ENCODE measurements at regions not wholly inside any gene's neighbourhood (a gene's known extent, or its start where the extent isn't known, plus 50 kb on each side); places are given as distances from the start of the nearest gene placed in this dataset.

- no CpG with 5 or more reads among the region's 4 CpGs for WGBS (ENCODE audit: insufficient coverage, insufficient read length)
- H3K4me3 ChIP-seq (ENCODE audit: low read length) = no peak overlapping the region
- H3K9me3 ChIP-seq (ENCODE audit: control insufficient read depth, insufficient read depth, low read length) = no peaks in the 10 kb centered on the region
- no peak overlapping the region for H3K27ac ChIP-seq (ENCODE audit: low read length)
- H3K4me1 ChIP-seq (ENCODE audit: control insufficient read depth, insufficient read depth, low read length) = 0 out of 2 replicates have a peak, but pooled peaks cover 2% of the 10 kb centered on the region
- H3K36me3 ChIP-seq (ENCODE audit: control insufficient read depth, insufficient read depth, low read length) = no peaks in the 10 kb centered on the region
- DNase-seq (ENCODE audit: low read depth, low spot score) = no peak
- no peaks in the 10 kb centered on the region for H3K27me3 ChIP-seq (ENCODE audit: control insufficient read depth, insufficient read depth, low read length)
These were observed 119.2 kb downstream of the TM2D1 start for GRCh38 chr1:61605607-61606321.

- no peaks in the 10 kb centered on the region for H3K27me3 ChIP-seq (ENCODE audit: control insufficient read depth, insufficient read depth, low read length)
- no CpG with 5 or more reads among the region's 1 CpG for WGBS (ENCODE audit: insufficient coverage, insufficient read length)
- H3K4me3 ChIP-seq (ENCODE audit: low read length) = no peak overlapping the region
- no peak for DNase-seq (ENCODE audit: low read depth, low spot score)
- no peak overlapping the region for H3K27ac ChIP-seq (ENCODE audit: low read length)
- no peaks in the 10 kb centered on the region for H3K9me3 ChIP-seq (ENCODE audit: control insufficient read depth, insufficient read depth, low read length)
- 0 out of 2 replicates have a peak, but pooled peaks cover 2% of the 10 kb centered on the region for H3K4me1 ChIP-seq (ENCODE audit: control insufficient read depth, insufficient read depth, low read length)
- H3K36me3 ChIP-seq (ENCODE audit: control insufficient read depth, insufficient read depth, low read length) = no peaks in the 10 kb centered on the region
These were observed 120.3 kb downstream of the TM2D1 start for GRCh38 chr1:61604684-61605083.

- no CpG with 5 or more reads among the region's 4 CpGs for WGBS (ENCODE audit: insufficient coverage, insufficient read length)
These were observed 120.7 kb downstream of the TM2D1 start for GRCh38 chr1:61604261-61604660.

GRCh38 chr1:61602663-61603062, 122.3 kb downstream of the TM2D1 start:
- WGBS (ENCODE audit: insufficient coverage, insufficient read length) = no CpG with 5 or more reads among the region's 3 CpGs
- Histone ChIP-seq H3K36me3 (ENCODE audit: control insufficient read depth, insufficient read depth, low read length) (no peaks in the 10 kb centered on the region), H3K4me3 (ENCODE audit: low read length) (no peak overlapping the region), H3K27ac (ENCODE audit: low read length) (no peak overlapping the region), H3K9me3 (ENCODE audit: control insufficient read depth, insufficient read depth, low read length) (no peaks in the 10 kb centered on the region), H3K27me3 (ENCODE audit: control insufficient read depth, insufficient read depth, low read length) (no peaks in the 10 kb centered on the region), H3K4me1 (ENCODE audit: control insufficient read depth, insufficient read depth, low read length) (0 out of 2 replicates have a peak, but pooled peaks cover 2% of the 10 kb centered on the region)
- DNase-seq (ENCODE audit: low read depth, low spot score) = no peak

More at GRCh38 chr1:61604261-61604660, 120.7 kb downstream of the TM2D1 start:
- Histone ChIP-seq H3K4me1 (ENCODE audit: control insufficient read depth, insufficient read depth, low read length) (0 out of 2 replicates have a peak, but pooled peaks cover 2% of the 10 kb centered on the region), H3K9me3 (ENCODE audit: control insufficient read depth, insufficient read depth, low read length) (no peaks in the 10 kb centered on the region), H3K36me3 (ENCODE audit: control insufficient read depth, insufficient read depth, low read length) (no peaks in the 10 kb centered on the region), H3K27me3 (ENCODE audit: control insufficient read depth, insufficient read depth, low read length) (no peaks in the 10 kb centered on the region), H3K27ac (ENCODE audit: low read length) (no peak overlapping the region), H3K4me3 (ENCODE audit: low read length) (no peak overlapping the region)
- no peak for DNase-seq (ENCODE audit: low read depth, low spot score)

DNA sequence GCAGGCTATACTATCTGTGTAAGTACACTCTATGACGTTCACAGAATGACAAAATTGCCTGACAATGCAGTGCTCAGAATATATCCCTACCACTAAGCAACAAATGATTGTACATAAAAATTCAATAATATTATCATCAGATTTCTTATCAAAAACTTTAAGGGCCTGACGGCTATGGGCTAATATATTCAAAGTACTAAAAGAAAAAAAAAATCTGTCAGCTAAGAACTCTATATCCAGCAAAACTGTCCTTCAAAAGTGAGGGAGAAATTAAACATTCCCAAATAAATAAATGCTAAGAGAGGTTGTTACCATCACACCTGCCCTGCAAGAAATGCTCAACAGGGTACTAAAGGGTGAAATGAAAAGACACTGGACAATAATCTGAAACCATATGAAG, 127.3 kb downstream of the TM2D1 start:
- no peaks in the 10 kb centered on the region for H3K4me1 ChIP-seq (ENCODE audit: control insufficient read depth, insufficient read depth, low read length)
- no peaks in the 10 kb centered on the region for H3K9me3 ChIP-seq (ENCODE audit: control insufficient read depth, insufficient read depth, low read length)
- H3K36me3 ChIP-seq (ENCODE audit: control insufficient read depth, insufficient read depth, low read length) = no peaks in the 10 kb centered on the region
- no peak overlapping the region for H3K4me3 ChIP-seq (ENCODE audit: low read length)
- DNase-seq (ENCODE audit: low read depth, low spot score) = no peak
- WGBS (ENCODE audit: insufficient coverage, insufficient read length) = no CpG with 5 or more reads among the region's 2 CpGs
- no peak overlapping the region for H3K27ac ChIP-seq (ENCODE audit: low read length)
- no peaks in the 10 kb centered on the region for H3K27me3 ChIP-seq (ENCODE audit: control insufficient read depth, insufficient read depth, low read length)

- DNase-seq (ENCODE audit: low read depth, low spot score) = no peak
- no peaks in the 10 kb centered on the region for H3K36me3 ChIP-seq (ENCODE audit: control insufficient read depth, insufficient read depth, low read length)
- whole genome bisulfite sequencing (ENCODE audit: insufficient coverage, insufficient read length) = no CpG with 5 or more reads among the region's 4 CpGs
- H3K27me3 ChIP-seq (ENCODE audit: control insufficient read depth, insufficient read depth, low read length) = no peaks in the 10 kb centered on the region
- H3K9me3 ChIP-seq (ENCODE audit: control insufficient read depth, insufficient read depth, low read length) = no peaks in the 10 kb centered on the region
- H3K4me1 ChIP-seq (ENCODE audit: control insufficient read depth, insufficient read depth, low read length) = no peaks in the 10 kb centered on the region; the same call in 1 of the 2 replicates
- no peak overlapping the region for H3K4me3 ChIP-seq (ENCODE audit: low read length)
- no peak overlapping the region for H3K27ac ChIP-seq (ENCODE audit: low read length)
These were observed 131.6 kb downstream of the TM2D1 start for GRCh38 chr1:61593331-61593730.

DNA sequence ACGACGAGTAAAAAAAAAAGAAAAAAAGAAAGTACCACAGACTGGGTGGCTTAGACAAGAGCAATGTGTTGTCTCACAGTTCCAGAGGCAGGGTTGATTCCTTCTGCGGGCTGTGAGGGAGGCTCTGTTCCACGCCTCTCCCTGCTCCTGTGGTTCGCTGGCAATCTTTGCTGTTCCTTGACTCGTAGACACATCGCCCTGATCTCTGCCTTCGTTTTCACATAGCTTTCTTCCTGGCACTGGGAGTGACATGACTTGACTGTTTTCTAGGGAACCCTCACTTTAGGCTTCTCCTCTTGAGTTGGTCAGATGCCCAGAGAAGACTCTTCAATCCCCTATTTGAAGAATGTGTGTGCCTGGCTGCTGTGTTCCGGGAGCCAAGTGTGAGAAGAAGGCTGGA, 133.6 kb downstream of the TM2D1 start:
- Histone ChIP-seq H3K27ac (ENCODE audit: low read length) (no peak overlapping the region), H3K27me3 (ENCODE audit: control insufficient read depth, insufficient read depth, low read length) (no peaks in the 10 kb centered on the region), H3K4me1 (ENCODE audit: control insufficient read depth, insufficient read depth, low read length) (no peaks in the 10 kb centered on the region; the same call in 1 of the 2 replicates), H3K4me3 (ENCODE audit: low read length) (no peak overlapping the region), H3K36me3 (ENCODE audit: control insufficient read depth, insufficient read depth, low read length) (no peaks in the 10 kb centered on the region), H3K9me3 (ENCODE audit: control insufficient read depth, insufficient read depth, low read length) (no peaks in the 10 kb centered on the region)
- no CpG with 5 or more reads among the region's 9 CpGs for WGBS (ENCODE audit: insufficient coverage, insufficient read length)
- no peak for DNase-seq (ENCODE audit: low read depth, low spot score)

DNA sequence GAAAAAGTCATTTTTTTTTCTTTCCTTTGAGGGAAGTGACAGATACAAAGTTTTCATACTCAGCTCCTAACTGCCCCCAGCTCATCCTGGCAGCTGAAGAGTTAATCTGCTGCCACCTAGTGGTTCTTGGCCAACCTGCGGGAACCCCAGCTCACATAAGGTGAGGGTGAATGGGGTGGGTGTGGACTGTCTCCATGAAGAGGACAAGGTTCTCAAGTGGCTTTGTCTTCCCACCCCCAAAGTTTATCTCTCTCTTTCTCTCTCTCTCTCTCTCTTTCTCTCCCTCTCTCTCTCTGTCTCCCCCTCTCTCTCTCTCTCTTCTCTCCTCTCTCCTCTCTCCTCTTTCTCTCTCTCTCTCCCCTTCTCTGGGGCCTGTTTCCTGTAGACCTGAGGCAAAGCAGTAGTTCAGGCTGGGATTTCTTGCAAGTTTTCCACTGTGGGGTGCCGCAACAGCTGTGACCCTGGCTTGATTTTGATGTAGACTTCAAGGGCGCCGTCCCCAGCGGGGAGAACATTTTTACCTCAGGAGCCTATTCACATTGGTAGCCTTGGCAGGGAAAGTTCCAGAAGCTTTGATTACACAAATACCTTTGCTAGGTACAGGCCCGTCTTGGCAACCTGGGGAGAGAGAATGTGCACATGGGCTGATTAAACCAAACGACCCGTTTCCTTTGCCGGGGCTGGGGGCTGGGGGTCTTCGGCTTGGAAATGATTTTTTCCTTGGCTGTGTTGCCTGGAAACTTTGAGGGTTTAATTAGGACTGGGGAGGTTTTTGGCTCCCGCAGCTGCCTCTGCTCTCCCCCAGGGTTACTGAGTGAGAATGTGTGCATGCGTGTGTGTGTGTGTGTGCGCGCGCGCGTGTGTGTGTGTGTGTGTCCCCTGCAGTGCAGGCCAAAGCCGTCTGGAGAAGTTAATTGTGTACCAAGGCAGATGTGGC, 135.9 kb downstream of the TM2D1 start:
- WGBS (ENCODE audit: insufficient coverage, insufficient read length) = no CpG with 5 or more reads among the region's 18 CpGs
- Histone ChIP-seq H3K27me3 (ENCODE audit: control insufficient read depth, insufficient read depth, low read length) (no peaks in the 10 kb centered on the region; the same call in 1 of the 2 replicates), H3K4me3 (ENCODE audit: low read length) (no peak overlapping the region), H3K4me1 (ENCODE audit: control insufficient read depth, insufficient read depth, low read length) (no peaks in the 10 kb centered on the region; the same call in 1 of the 2 replicates), H3K9me3 (ENCODE audit: control insufficient read depth, insufficient read depth, low read length) (no peaks in the 10 kb centered on the region), H3K27ac (ENCODE audit: low read length) (no peak overlapping the region), H3K36me3 (ENCODE audit: control insufficient read depth, insufficient read depth, low read length) (no peaks in the 10 kb centered on the region)
- peak; percentile 87 for DNase-seq (ENCODE audit: low read depth, low spot score)

DNA sequence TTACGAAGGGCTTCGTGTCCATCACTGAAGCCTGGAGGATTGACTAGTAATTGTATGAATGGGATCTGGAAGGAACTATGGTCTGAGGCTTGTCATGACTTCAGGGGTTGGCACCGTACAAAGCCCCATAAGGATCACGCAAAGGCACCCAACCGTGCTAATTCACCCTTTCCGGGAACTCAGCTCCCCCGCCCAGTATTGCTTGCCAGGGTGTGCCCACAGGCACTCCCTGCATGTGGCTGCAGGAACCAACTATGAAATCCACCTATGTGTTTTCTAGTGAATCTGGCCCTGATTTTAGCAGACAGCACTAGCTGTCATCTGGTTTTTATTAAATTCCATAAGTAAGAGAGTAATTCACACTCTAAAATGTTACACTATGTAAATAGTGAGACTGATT, 139.2 kb downstream of the TM2D1 start:
- no peaks in the 10 kb centered on the region for H3K9me3 ChIP-seq (ENCODE audit: control insufficient read depth, insufficient read depth, low read length)
- no peak for DNase-seq (ENCODE audit: low read depth, low spot score)
- no peaks in the 10 kb centered on the region; the same call in 1 of the 2 replicates for H3K4me1 ChIP-seq (ENCODE audit: control insufficient read depth, insufficient read depth, low read length)
- H3K27me3 ChIP-seq (ENCODE audit: control insufficient read depth, insufficient read depth, low read length) = no peaks in the 10 kb centered on the region; the same call in 1 of the 2 replicates
- no peaks in the 10 kb centered on the region for H3K36me3 ChIP-seq (ENCODE audit: control insufficient read depth, insufficient read depth, low read length)
- no CpG with 5 or more reads among the region's 7 CpGs for WGBS (ENCODE audit: insufficient coverage, insufficient read length)
- no peak overlapping the region for H3K27ac ChIP-seq (ENCODE audit: low read length)
- H3K4me3 ChIP-seq (ENCODE audit: low read length) = no peak overlapping the region

DNA sequence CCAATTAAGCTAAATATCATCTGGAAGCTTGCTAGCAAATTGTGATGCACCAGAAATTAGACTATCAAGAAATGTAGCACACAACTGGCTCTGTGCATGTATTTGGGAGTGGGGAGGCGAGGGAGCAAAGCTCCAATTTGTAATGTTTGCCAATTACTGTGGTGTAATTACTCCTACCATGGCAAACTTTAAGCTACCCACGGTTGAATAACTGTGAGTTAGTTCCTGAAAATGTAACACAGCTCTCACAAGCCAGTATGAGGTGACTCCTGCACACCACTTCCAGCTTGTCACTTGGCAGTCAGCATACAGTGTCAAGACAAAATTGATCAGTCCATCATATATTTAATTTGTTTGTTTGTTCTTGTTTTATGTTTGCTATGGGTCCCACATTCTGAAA, 141.2 kb downstream of the TM2D1 start:
- Histone ChIP-seq H3K4me3 (ENCODE audit: low read length) (no peak overlapping the region), H3K27me3 (ENCODE audit: control insufficient read depth, insufficient read depth, low read length) (no peaks in the 10 kb centered on the region; the same call in 1 of the 2 replicates), H3K9me3 (ENCODE audit: control insufficient read depth, insufficient read depth, low read length) (no peaks in the 10 kb centered on the region), H3K36me3 (ENCODE audit: control insufficient read depth, insufficient read depth, low read length) (no peaks in the 10 kb centered on the region), H3K4me1 (ENCODE audit: control insufficient read depth, insufficient read depth, low read length) (no peaks in the 10 kb centered on the region), H3K27ac (ENCODE audit: low read length) (no peak overlapping the region)
- no peak for DNase-seq (ENCODE audit: low read depth, low spot score)
- no CpG with 5 or more reads among the region's 2 CpGs for WGBS (ENCODE audit: insufficient coverage, insufficient read length)

Measured in iPS DF 6.9 (cell line).